GM12865 (cell line): ENCODE measurements at regions not wholly inside any gene's neighbourhood (a gene's known extent, or its start where the extent isn't known, plus 50 kb on each side); places are given as distances from the start of the nearest gene placed in this dataset.

Experiments used
- DNase-seq: peaks from one replicate; pipeline ENCODE4 v3.0.0; 2010; ENCODE audit warnings: low read depth
- H3K4me3 ChIP-seq: 2 replicates; pipeline ENCODE4 v1.5.1; 2011; ENCODE audit warnings: mild to moderate bottlenecking, low read depth, low read length, control low read depth
- CTCF ChIP-seq: IDR thresholded peaks from 2 replicates; pipeline ENCODE4 v1.5.1; 2011; ENCODE audit warnings: low read length, control low read depth, low read depth, inconsistent platforms; ENCODE audit not compliant: insufficient read depth; ENCODE audit errors: missing control alignments

- peak; percentile 16 for DNase-seq
- TF ChIP-seq CTCF, result no peak
- no peak overlapping the region for H3K4me3 ChIP-seq
Observed at GRCh38 chr6:21748343-21749056, 154.9 kb downstream of the SOX4 start.

GRCh38 chr6:21749754-21750153 lies 156.2 kb downstream of the SOX4 start:
- DNase-seq, result no peak
- no peak for TF ChIP-seq CTCF
- H3K4me3 ChIP-seq, result no peak overlapping the region

- no peak overlapping the region for H3K4me3 ChIP-seq
- DNase-seq, result no peak
- no peak for TF ChIP-seq CTCF
Observed at GRCh38 chr6:21750575-21750974, 157.0 kb downstream of the SOX4 start.

- no peak for TF ChIP-seq CTCF
- no peak for DNase-seq
- no peak overlapping the region for H3K4me3 ChIP-seq
Observed at GRCh38 chr6:21751608-21752007, 158.1 kb downstream of the SOX4 start.

- DNase-seq, result no peak
Observed at GRCh38 chr6:21752054-21752811, 158.7 kb downstream of the SOX4 start.

GRCh38 chr6:21753241-21754108 lies 159.9 kb downstream of the SOX4 start:
- no peak for TF ChIP-seq CTCF
- no peak for DNase-seq
- no peak overlapping the region for H3K4me3 ChIP-seq

More at GRCh38 chr6:21752054-21752811, 158.7 kb downstream of the SOX4 start:
- no peak overlapping the region for H3K4me3 ChIP-seq
- TF ChIP-seq CTCF, result no peak
